Stimulated activated CD4-positive, alpha-beta T cell treated with anti-CD3 and anti-CD28 coated beads, Interleukin-4, amount 100 ng/mL, for 48 hours (primary cell): ENCODE measurements at regions not wholly inside any gene's neighbourhood (a gene's known extent, or its start where the extent isn't known, plus 50 kb on each side); places are given as distances from the start of the nearest gene placed in this dataset.

Experiments used
- DNase-seq, 2 donors: peaks; one replicate each; pipeline ENCODE4 v3.0.0-alpha.2; 2020; ENCODE audit warnings: low read depth in 2 of 2

DNA sequence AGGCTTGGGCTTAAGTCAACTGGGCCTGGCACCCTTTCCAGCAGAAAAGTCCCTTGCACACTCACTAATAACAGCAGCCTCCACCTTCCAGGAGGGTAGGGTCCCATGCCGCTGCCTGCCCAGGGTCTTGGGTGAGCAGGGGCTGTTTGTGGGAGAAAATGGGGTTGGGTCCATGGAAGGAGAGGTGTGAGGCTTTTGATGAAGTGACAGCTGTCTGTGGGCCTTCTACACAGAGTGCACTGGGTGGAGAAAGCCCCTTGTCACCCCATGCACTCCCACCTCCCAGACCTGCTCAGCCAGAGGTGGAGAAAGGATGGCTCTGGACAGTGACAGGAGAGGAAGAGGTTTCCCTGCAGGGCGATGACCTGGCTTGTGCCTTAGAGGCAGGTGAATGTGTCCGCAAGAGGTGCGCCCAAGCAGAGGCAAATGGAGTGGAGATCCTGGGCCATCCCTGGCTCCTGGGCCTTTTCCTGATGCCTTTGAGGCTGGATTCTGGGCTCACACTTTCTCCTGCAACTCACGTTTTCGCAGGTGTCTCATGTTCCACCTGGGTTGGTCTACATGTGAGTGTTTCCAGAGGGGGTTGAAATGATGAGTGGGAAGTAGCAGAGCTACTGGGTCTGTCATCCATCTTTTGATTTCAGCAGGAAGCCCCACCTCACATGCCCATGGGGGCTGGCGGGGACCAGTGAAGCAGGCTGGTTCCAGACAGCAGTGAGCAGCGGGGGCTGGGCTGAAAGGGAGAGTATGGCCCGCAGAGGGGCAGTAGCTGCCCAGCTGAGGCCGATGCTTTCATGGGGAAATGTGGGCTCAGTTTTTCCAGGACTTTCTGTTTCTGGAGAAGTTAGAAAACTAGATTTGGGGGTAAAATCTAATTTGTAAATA is 85.2 kb upstream of the PRR23E start:
- DNase-seq: no peak

DNA sequence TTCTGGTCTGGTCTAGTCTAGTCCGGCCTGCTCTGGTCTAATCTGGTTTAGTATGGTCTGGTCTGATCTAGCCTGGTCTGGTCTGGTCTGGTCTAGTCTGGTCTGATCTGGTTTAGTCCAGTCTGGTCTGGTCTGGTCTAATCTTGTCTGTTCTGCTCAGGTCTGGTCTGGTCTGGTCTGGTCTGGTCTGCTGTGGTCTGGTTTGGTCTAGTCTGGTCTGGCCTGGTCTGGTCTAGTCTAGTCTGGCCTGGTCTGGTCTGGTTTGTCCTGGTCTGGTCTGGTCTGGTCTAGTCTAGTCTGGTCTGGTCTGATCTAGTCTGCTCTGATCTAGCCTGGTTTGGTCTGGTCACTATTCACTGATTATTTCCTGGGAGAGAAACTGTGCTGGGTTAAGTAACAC is 84.1 kb upstream of the PRR23E start:
- DNase-seq: no peak

DNA sequence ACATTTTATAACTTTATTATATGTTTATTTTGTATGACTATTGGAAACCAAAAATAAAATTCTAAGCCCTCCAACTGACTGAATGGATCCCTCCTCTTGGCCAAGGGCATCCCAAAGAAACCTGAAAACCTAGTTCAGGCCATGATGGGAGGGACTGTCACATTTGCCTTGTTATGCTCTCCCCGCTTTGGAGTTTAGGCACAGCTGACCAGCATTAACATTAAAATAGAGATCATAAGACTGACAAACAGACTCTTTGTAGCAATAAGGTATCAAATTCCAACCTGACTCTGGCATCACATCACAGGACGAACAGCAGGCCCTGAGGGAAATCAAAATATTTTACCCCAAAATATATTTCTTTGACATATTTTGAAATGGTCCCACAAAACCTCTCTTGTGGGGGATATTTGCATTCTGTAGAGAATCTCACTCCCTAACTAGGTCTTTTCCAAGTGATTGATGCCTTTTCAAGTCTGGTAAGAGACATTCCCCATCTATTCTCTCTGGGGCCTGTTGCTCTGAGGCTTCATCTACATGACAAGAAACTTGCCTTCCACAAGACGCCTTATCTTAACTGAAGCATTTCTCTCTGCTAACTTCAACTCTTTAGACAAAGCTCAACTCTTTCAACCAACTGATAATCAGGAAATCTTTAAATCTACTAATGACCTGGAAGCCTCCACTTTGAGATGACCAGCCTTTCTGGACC is 81.8 kb upstream of the PRR23E start:
- no peak for DNase-seq

DNA sequence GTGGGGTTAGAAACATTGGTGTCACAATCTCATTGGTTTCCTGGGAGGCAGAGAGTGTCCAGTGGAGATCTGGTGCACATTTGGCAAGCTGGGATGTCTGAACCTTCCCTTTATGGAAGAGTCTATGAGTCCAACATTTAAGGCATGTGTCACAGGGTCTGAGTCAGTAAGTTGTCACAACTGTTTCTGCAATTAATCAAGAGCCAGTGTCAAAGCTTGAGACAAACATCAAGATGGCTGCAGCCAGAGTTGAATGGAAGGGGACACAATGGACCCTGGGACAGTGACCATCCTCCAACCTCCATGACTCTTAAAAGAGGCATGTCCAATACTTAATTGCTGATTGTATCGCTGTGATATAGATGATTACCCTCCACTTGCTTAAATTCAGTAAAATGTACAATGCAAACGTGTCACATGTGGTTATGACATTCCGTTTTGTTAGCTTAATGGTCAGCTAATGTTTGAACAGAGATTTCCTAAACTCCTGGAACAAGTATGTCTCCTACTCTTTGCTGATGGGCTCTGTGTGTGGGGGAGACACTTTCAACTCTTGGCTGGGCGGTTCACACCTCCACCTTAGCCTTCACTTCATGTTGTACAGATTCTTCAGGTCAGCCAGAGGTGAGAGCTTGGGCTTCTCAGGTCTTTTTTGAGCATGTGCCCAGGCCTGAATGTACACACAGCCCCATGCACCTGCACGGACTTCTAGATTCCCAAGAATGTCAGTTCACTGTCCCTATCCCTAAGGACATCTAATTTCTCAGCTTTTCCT is 79.9 kb upstream of the PRR23E start:
- DNase-seq: no peak

DNA sequence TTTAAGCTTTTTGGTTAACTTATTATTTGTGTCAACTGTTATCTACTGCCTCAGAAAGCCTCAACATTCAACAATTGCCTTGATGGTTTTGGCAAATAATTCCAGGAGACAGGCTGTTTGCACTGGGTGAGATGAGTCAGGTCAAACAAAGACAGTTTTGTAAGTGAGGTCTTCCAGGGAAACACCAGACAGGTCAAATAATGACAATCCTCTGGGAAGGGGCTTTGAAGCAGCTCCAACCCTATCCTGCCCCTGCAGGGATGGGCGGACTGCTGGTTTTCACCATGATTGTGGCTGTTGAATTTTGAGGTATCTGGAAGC is 79.4 kb upstream of the PRR23E start:
- no peak for DNase-seq

DNA sequence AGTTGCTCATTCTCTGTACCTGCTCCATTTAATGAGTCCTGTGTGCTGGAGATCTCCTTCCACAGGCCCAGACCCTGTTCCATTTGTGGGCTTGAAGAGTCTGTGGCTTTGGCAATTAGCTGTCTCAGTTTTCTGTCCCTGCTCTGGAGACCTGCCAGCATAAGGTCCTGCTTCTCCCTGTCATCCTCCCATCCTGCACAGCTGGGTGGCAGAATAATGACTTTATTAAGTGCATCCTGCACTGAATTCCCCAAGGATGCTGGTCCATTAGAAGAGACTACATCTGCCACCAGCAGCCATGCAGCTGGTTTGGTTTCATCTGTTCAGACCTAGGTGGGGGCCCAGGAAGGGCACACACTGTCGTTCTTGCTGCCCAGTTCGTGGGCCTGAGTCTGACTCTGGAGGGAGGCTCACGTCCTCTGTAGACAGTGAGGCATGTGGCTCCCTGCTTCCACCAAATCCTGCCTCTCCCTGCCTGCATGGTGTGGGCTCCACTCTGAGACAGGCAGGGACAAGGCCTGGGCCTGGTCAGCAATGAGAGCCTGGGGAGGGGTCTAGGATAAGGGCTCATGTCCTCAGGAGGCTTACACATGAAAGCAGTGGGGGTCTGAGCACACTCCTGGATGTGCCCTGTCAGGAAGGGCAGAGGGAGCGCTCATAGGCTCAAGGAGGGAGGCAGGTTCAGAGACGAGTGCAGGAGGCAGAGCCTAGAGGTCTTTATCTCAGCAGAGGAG is 78.4 kb upstream of the PRR23E start:
- no peak for DNase-seq

DNA sequence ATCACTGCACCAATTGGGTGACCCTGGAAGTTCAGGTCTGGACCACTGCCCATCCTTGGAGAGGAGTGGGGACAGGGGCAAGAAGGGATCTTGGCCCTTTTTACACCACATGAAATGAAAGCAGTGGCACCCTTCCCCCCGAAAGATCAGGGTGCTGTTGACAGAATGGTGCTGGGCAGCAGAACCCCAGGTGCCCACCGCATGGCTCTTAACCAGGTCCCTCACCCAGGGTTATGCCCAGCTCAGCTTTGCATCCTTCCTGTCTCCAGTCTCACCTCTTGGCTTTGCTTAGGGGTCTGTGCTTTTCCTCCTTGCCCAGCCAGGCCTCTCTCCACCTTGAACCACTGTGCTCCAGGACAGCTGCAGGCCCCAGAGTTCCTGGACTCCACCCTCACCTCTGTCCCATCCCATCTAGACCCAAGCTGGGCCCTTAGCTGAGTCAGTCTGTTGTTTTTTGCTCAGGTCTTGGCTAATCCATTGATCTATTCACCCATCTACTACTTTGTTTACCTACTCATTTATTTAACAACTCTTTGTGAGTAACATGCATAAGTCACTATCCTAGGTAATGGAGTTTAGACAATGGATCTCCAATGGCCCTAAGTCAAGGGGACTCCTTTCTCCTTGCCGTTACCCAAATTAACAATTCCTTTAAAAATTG is 77.1 kb upstream of the PRR23E start:
- DNase-seq: no peak

DNA sequence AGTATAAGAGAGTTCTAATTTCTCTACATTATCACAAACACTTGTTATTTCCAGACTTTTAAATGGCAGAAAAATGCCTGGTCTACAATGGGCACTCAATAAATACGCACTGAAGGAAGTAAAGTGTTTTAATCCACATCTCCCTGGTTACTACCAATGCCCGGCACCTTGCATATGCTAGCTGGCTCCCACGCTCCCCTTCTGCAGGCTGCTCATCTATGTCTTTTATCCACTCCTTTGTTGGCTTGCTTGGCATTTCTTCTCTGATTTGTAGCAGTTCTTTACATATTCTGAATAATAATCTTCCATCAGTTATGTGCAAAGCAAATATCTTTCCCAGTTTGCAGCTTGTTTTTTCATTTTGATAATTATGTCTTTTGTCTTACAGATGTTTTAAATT is 74.6 kb upstream of the PRR23E start:
- no peak for DNase-seq

DNA sequence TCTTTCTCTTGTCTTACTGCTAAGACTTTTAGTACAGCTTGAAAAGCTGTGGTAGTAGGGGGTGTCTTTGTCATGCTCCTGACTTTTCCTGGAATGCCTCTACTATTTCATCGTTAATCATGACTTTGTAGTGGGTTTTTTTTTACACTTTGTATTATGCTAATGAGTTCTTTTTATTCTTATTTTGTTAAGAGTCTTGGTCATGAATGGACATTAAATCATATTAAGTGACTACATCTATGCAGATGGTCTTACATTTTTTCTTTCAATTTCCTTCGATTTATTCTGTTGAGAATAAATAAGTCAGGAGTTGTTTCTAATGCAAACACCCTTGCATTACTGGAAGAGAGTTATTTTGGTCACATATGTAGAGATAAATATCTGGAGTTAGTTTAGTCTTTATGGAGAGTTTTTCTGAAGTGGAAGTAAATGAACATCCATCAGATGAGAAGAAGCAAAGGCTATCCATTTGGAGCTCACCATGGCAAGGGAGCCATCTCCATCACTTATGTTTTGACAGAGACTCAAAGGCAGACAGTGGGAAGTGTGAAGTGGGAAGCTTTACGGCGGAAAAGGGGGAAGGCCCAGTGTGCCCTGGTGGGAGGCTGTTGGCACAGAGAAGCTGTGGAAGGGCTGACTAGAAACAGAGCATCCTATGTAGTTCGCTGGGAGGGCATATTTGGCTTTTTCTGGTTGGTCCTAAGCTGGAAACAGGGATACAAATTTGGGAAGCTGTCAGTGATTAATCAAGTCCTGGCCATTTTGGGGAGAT is 73.1 kb upstream of the PRR23E start:
- DNase-seq: no peak

DNA sequence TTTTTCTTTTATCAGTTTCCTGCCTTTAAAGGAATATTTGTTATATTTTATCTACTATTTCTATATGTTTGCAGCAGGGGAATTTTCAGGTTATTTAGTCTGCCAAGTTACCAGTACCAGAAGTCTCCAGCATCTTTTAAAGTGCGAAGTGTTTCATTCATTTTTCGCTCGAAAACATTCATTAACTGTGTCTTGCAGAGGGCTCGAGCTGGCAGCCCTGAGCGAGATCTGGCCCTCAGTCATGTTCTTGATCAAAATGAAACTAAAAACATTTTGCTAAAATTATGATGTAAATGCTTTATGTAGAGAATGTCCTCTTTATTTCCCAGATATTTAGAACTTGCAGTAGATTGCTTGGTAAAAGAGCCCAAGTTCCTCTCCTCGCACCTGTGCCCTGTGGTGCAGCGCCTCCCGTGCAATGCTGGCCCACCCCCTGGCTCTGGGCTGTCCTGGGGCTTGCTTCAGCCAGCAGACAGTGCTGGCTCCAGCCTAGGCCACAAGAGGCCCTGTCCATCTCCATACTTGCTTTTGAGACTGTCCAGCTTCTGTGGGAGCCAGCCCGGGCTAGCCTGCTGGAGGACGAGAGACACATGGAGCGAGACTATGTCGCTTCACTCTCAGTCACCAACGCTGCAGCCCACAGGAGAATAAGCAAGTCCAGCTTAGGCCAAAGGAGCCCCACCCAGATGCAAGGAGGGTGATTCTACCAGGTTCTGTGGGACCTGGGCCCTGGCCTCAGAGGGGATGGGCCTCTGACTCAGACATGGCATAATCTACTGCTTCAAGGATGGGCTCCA is 71.9 kb upstream of the PRR23E start:
- no peak for DNase-seq

DNA sequence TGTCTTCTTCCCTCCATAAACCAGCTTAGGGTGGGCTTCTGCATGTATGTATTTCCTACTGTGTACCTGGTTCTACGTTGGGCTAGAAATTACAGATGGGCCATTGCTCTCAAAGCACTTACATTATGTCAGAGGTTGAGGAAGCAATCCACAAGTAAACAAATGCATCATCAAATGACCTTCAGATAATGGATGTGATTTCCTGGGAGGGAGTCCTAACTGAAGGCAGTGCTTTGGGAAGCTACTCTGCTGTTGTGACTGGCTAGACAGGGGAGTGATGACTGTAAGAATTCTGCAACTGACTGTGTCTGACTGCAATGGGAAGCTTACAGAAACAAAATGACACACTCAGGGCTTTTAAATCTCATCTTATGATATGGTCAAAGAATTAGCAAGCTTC is 71.0 kb upstream of the PRR23E start:
- no peak for DNase-seq

DNA sequence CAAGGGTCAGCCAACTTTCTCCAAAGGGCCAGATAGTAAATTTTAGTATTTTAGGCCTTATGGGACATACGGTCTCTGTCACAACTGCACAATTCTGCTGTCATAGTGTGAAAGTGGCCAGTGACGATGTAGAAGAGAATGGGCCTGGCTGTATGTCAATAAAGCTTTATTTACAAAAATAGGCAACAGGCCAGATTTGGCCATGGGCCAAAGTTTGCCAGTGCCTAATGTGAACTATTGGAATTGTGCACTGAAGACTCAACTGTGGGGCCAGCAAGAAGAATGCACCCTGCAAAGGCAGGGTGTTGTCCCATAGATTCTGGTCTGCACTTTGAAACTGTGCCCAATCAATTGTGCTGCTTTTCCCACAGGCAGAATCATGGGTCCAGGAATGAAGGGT is 69.4 kb upstream of the PRR23E start:
- no peak for DNase-seq

DNA sequence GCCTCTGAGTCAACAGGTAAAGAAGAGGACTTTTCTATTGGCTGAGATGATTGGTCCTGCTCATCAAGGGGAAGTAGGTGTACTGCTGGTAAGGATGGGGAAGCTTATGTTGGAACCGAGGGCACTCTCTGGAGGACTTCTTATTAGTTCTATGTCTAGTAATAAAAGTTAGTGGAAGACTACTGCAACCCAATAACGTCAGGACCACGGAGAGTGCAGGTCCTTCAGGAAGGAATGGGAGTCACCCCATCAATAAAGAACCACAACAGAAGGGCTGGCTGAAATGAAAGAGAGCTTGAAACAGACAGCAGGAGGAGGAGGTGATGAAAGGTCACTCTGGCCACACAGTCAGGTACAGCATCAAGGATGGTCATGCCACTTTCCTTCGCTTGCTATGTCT is 68.8 kb upstream of the PRR23E start:
- DNase-seq: no peak

DNA sequence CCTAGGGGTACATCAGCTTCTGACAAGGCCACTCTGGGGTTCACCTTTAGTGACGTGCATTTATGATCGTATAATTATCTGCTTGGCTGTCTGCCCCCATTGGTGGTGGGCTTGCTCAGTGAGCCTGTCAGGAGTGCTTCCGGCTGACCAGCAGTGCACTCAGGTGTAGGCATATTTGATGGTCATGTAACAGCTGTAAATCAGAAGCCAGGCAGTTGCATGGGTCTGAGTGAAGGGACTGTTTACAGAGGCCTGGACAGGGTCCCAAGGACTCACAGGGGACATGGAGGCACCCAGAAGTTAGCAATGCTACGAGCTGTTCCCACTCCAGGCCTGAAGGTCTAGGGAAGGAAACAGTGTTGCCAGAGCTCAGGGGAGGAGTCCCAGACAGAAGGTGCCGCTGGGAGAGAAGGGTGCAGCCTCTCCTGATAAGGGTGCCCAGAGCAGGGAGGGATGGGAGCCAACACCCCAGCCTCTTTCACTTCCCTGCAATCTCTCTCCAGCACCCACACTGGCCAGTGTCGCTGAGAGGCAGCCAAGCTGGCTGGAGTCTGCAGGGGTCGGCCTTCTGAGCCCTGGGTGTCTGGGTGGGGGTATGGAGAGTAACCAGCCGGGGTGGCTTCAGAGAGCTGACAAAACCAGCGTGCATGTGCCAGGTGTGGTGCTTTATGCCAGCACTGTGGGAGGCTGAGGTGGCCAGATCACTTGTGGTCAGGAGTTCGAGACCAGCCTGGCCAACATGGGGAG is 61.3 kb upstream of the PRR23E start:
- DNase-seq: no peak

DNA sequence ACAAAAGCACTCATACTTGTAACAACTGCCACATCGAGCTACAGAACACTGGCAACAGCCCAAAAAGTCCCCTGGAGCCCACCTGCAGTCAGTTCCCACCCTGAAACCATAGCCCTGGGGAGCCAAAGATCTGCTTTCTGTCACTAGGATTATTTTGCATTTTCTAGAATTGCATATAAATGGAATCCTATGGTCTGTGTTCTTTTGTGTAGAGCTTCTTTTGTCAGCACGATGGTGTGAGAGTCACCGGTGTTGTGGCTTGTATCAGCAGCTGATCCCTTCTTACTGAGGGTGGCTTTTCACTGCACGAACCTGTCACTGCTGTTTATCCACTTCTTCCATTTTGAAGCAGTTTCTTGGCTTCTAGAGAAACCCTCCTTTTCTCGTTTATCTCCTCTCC is 60.1 kb upstream of the PRR23E start:
- DNase-seq: no peak

DNA sequence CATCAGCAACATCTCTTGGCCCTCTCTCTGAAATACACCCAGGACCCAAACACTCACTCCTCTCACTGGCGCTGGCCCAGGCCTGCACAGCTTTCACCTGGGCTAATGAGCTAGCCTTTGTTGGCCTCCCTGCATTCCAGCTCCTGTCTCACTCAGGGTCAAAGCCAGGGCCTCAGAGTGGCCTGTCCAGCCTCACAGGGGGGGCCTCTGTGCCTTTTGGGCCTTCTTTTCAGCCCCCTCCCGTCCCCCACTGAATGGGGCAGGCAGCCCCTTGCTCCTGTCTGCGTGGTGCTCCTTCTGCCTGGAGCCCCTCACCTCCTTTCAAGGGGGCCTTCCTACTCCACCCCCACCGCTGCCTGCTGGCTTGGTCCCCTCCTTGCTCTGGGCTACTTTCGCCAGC is 59.0 kb upstream of the PRR23E start:
- DNase-seq: no peak

DNA sequence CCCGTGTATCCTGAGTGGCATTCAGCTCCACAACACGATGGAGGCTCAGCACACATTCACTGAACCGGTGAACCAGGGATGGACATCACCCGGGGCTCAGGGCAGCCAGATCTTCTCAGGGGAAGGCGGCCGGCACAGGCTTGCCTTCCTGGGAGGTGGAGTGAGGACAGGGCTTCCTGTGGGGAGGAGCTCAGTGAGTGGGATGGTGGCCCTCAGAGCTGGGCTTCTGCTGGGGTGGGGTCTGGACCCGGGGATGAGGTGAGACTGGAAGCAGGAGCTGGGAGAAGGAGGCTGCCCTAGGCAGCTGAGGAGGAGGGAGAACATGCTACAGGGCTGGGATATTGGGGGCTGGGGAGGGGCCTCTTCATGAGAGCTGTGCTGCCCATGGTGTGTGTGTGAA is 58.5 kb upstream of the PRR23E start:
- no peak for DNase-seq

DNA sequence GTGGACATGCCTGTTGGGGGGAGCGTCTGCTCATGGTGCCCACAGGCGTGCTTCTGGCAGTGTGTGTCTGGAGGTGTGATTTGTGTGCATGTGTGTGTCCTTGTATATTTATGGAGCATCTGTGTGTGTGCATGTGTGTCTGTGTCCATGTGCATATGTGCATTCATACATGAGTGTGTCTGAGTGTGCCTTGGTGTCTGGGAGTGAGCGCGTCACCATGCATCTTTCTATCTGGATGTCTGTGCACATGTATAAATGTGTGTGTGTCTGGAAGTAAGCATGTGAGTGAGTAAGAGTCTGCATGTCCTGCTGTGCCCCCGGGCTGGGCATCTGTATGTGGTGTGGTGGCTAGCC is 58.1 kb upstream of the PRR23E start:
- no peak for DNase-seq
